ENCODE measurements at regions not wholly inside any gene's neighbourhood (a gene's known extent, or its start where the extent isn't known, plus 50 kb on each side); places are given as distances from the start of the nearest gene placed in this dataset.

DNA sequence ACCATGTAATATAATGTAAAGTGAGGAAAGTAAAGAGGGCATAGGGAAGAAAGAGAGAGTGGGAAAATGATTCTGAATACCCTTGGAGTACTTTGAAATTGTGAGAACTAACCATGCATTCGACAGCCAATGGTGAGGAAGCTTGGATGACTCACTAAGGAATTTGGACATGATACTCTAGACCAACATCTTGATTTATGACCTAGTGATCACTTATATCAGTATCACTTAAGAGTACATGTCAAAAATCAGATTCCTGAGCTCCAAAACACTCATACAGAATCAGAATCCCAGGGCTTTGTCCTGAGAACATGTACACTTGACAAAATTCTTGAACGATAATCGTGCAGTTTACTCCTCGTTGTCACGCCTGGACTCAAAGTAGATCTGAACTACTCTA is 1899.8 kb upstream of the PIK3C3 start:
- Histone ChIP-seq H3K27ac (replicated peaks; ENCODE audit: low read length) (no peak overlapping the region), H2AK5ac (ENCODE audit: low read depth, low read length) (no peak overlapping the region), H3K4ac (ENCODE audit: low read length) (no peak overlapping the region), H2BK12ac (ENCODE audit: low read length) (no peak overlapping the region), H3K4me2 (ENCODE audit: insufficient read depth, low read length, poor library complexity, severe bottlenecking) (no peak overlapping the region), H3K9ac (ENCODE audit: low read depth, low read length, poor library complexity) (no peak overlapping the region), H3K27me3 (ENCODE audit: control insufficient read depth in 3 of 3, insufficient read depth in 3 of 3, low read depth in 1 of 3, low read length in 3 of 3) (no peaks in the 10 kb centered on the region), H2BK15ac (ENCODE audit: low read length) (no peak overlapping the region), H4K91ac (ENCODE audit: low read depth, low read length, poor library complexity) (no peak overlapping the region), H3K9me3 (replicated peaks in 1 of 2; ENCODE audit: control insufficient read depth in 2 of 2, insufficient read depth in 1 of 2, low read depth in 1 of 2, low read length in 2 of 2) (no peaks in the 10 kb centered on the region), H3K23ac (ENCODE audit: low read depth, low read length, poor library complexity) (no peak overlapping the region), H3K79me1 (ENCODE audit: low read depth, low read length) (no peaks in the 10 kb centered on the region), H3K18ac (ENCODE audit: low read length) (no peak overlapping the region), H3K4me1 (ENCODE audit: control insufficient read depth in 2 of 2, insufficient read depth in 1 of 2, low read depth in 1 of 2, low read length in 2 of 2) (peaks cover 0 to 2% of the 10 kb centered on the region in 2 donors), H2AFZ (ENCODE audit: low read length) (no peak overlapping the region), H3K36me3 (replicated peaks in 1 of 2; ENCODE audit: control insufficient read depth in 2 of 2, insufficient read depth in 2 of 2, low read length in 2 of 2) (no peaks in the 10 kb centered on the region), H3K14ac (ENCODE audit: low read length) (no peak overlapping the region), H2BK120ac (ENCODE audit: low read depth, low read length) (no peak overlapping the region), H3K4me3 (ENCODE audit: low read length in 2 of 2) (no peak overlapping the region), H4K8ac (ENCODE audit: low read depth, low read length) (no peak overlapping the region), H2BK5ac (ENCODE audit: low read length) (no peak overlapping the region)
- WGBS, 2 donors (ENCODE audit: extremely low coverage in 2 of 2, insufficient read length in 2 of 2, insufficient replicate concordance in 1 of 2): no CpG with 5 or more reads among the region's 5 CpGs
- no peak for DNase-seq (ENCODE audit: low spot score)

DNA sequence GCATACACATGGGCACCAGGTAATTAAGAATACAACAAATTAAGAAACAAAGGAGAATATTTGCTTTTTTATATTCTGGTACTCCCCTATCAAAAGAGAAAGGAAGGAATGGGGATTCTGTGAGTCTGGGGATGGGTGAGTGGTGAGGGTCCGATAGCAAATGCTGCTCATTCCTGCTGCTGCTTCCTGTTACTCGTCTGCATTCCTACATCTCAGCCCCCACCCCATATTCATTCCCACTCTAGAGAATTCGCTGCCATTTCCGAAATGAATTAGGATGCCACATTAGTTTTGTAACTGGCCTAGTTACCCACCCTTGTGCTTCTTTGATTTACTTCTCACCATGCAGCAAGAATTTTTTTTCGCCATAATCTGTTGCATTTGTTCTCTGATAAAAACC is 1905.3 kb upstream of the PIK3C3 start:
- H3K9me3 ChIP-seq (replicated peaks in 1 of 2; ENCODE audit: control insufficient read depth in 2 of 2, insufficient read depth in 1 of 2, low read depth in 1 of 2, low read length in 2 of 2): no peaks in the 10 kb centered on the region
- H3K4me3 ChIP-seq (ENCODE audit: low read length in 2 of 2): no peak overlapping the region
- no CpG with 5 or more reads among the region's 5 CpGs for WGBS, 2 donors (ENCODE audit: extremely low coverage in 2 of 2, insufficient read length in 2 of 2, insufficient replicate concordance in 1 of 2)
- no peak overlapping the region for H3K14ac ChIP-seq (ENCODE audit: low read length)
- H3K4me2 ChIP-seq (ENCODE audit: insufficient read depth, low read length, poor library complexity, severe bottlenecking): no peak overlapping the region
- H3K27me3 ChIP-seq (ENCODE audit: control insufficient read depth in 3 of 3, insufficient read depth in 3 of 3, low read depth in 1 of 3, low read length in 3 of 3): no peaks in the 10 kb centered on the region
- no peak overlapping the region for H2AFZ ChIP-seq (ENCODE audit: low read length)
- no peak overlapping the region for H2BK15ac ChIP-seq (ENCODE audit: low read length)
- no peak overlapping the region for H2AK5ac ChIP-seq (ENCODE audit: low read depth, low read length)
- no peaks in the 10 kb centered on the region for H3K79me1 ChIP-seq (ENCODE audit: low read depth, low read length)
- H3K9ac ChIP-seq (ENCODE audit: low read depth, low read length, poor library complexity): no peak overlapping the region
- no peak overlapping the region for H4K91ac ChIP-seq (ENCODE audit: low read depth, low read length, poor library complexity)
- no peak overlapping the region for H2BK5ac ChIP-seq (ENCODE audit: low read length)
- no peak overlapping the region for H3K18ac ChIP-seq (ENCODE audit: low read length)
- H3K36me3 ChIP-seq (replicated peaks in 1 of 2; ENCODE audit: control insufficient read depth in 2 of 2, insufficient read depth in 2 of 2, low read length in 2 of 2): no peaks in the 10 kb centered on the region
- H2BK120ac ChIP-seq (ENCODE audit: low read depth, low read length): no peak overlapping the region
- no peak for DNase-seq (ENCODE audit: low spot score)
- H3K27ac ChIP-seq (replicated peaks; ENCODE audit: low read length): no peak overlapping the region
- no peaks in the 10 kb centered on the region for H3K4me1 ChIP-seq (ENCODE audit: control insufficient read depth in 2 of 2, insufficient read depth in 1 of 2, low read depth in 1 of 2, low read length in 2 of 2)
- no peak overlapping the region for H3K23ac ChIP-seq (ENCODE audit: low read depth, low read length, poor library complexity)
- no peak overlapping the region for H2BK12ac ChIP-seq (ENCODE audit: low read length)
- H4K8ac ChIP-seq (ENCODE audit: low read depth, low read length): no peak overlapping the region
- no peak overlapping the region for H3K4ac ChIP-seq (ENCODE audit: low read length)

DNA sequence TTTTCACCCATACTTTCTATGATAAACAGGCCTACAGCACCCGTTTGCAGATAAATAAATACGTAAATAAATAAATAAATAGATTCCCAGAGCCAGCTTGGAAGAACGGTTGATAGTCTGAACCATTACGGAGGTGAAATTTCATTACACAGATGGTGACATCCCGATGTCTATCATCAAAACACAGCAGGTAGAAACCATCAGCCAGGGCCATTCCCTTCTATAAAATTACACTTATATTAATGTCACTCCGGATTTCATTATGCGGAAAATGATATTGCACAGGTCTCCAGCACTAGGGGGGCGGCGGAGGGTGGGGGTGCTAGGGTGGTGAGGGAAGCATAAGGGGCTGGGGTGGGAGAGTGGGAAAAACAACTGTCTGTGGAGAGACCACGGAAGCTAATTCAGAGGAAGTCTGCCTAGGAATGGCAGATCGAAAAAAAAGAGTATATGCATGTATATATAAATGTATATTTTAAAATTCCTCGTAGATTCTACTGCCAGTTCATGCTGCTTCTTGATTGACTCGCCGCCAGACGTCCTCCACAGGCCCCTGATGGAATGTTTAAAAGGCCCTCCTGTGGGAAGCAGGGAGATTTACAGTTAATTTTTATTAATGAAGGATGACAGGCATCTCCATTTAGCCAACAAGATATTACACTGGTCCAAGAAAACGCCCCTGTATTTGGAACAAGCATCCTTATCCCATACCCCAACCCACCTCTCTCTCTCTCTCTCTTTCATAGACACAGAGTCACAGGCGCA is 1906.0 kb upstream of the PIK3C3 start:
- no peaks in the 10 kb centered on the region for H3K4me1 ChIP-seq (ENCODE audit: control insufficient read depth in 2 of 2, insufficient read depth in 1 of 2, low read depth in 1 of 2, low read length in 2 of 2)
- WGBS, 2 donors (ENCODE audit: extremely low coverage in 2 of 2, insufficient read length in 2 of 2, insufficient replicate concordance in 1 of 2): no CpG with 5 or more reads among the region's 17 CpGs
- no peak overlapping the region for H3K9ac ChIP-seq (ENCODE audit: low read depth, low read length, poor library complexity)
- no peaks in the 10 kb centered on the region for H3K9me3 ChIP-seq (replicated peaks in 1 of 2; ENCODE audit: control insufficient read depth in 2 of 2, insufficient read depth in 1 of 2, low read depth in 1 of 2, low read length in 2 of 2)
- no peak overlapping the region for H3K23ac ChIP-seq (ENCODE audit: low read depth, low read length, poor library complexity)
- no peak overlapping the region for H3K4me2 ChIP-seq (ENCODE audit: insufficient read depth, low read length, poor library complexity, severe bottlenecking)
- no peak for DNase-seq (ENCODE audit: low spot score)
- H3K14ac ChIP-seq (ENCODE audit: low read length): no peak overlapping the region
- no peak overlapping the region for H3K18ac ChIP-seq (ENCODE audit: low read length)
- no peak overlapping the region for H3K4ac ChIP-seq (ENCODE audit: low read length)
- H3K36me3 ChIP-seq (replicated peaks in 1 of 2; ENCODE audit: control insufficient read depth in 2 of 2, insufficient read depth in 2 of 2, low read length in 2 of 2): no peaks in the 10 kb centered on the region
- H2BK120ac ChIP-seq (ENCODE audit: low read depth, low read length): no peak overlapping the region
- H4K91ac ChIP-seq (ENCODE audit: low read depth, low read length, poor library complexity): no peak overlapping the region
- H2AK5ac ChIP-seq (ENCODE audit: low read depth, low read length): no peak overlapping the region
- H3K79me1 ChIP-seq (ENCODE audit: low read depth, low read length): no peaks in the 10 kb centered on the region
- no peak overlapping the region for H2AFZ ChIP-seq (ENCODE audit: low read length)
- no peak overlapping the region for H4K8ac ChIP-seq (ENCODE audit: low read depth, low read length)
- no peaks in the 10 kb centered on the region for H3K27me3 ChIP-seq (ENCODE audit: control insufficient read depth in 3 of 3, insufficient read depth in 3 of 3, low read depth in 1 of 3, low read length in 3 of 3)
- no peak overlapping the region for H2BK15ac ChIP-seq (ENCODE audit: low read length)
- H3K27ac ChIP-seq (replicated peaks; ENCODE audit: low read length): no peak overlapping the region
- H3K4me3 ChIP-seq (ENCODE audit: low read length in 2 of 2): no peak overlapping the region
- H2BK12ac ChIP-seq (ENCODE audit: low read length): no peak overlapping the region
- no peak overlapping the region for H2BK5ac ChIP-seq (ENCODE audit: low read length)

DNA sequence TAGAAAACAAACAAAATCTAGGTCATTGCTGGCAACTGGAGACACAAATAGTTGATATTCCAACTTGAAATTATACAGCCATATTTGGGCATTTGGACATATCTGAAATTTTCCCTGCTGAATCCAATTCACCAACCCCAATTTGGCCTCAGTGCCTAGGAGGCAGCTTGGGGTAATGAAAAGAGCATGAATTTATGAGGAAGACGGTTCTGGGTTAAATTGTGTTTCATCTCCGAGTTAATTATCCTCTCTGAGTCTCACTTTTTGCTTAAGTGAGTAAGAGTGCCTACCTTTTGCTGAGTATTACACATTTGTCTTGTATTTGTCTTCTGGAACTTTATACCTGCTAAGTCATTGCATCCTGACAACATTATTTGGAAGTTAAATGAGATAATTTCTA is 1906.8 kb upstream of the PIK3C3 start:
- Histone ChIP-seq H3K4ac (ENCODE audit: low read length) (no peak overlapping the region), H4K91ac (ENCODE audit: low read depth, low read length, poor library complexity) (no peak overlapping the region), H2AFZ (ENCODE audit: low read length) (no peak overlapping the region), H3K79me1 (ENCODE audit: low read depth, low read length) (no peaks in the 10 kb centered on the region), H2AK5ac (ENCODE audit: low read depth, low read length) (no peak overlapping the region), H4K8ac (ENCODE audit: low read depth, low read length) (no peak overlapping the region), H2BK5ac (ENCODE audit: low read length) (no peak overlapping the region), H3K4me2 (ENCODE audit: insufficient read depth, low read length, poor library complexity, severe bottlenecking) (no peak overlapping the region), H3K9me3 (replicated peaks in 1 of 2; ENCODE audit: control insufficient read depth in 2 of 2, insufficient read depth in 1 of 2, low read depth in 1 of 2, low read length in 2 of 2) (no peaks in the 10 kb centered on the region), H3K9ac (ENCODE audit: low read depth, low read length, poor library complexity) (no peak overlapping the region), H3K18ac (ENCODE audit: low read length) (no peak overlapping the region), H3K23ac (ENCODE audit: low read depth, low read length, poor library complexity) (no peak overlapping the region), H3K14ac (ENCODE audit: low read length) (no peak overlapping the region), H3K4me3 (ENCODE audit: low read length in 2 of 2) (no peak overlapping the region), H2BK12ac (ENCODE audit: low read length) (no peak overlapping the region), H3K27ac (replicated peaks; ENCODE audit: low read length) (no peak overlapping the region), H2BK15ac (ENCODE audit: low read length) (no peak overlapping the region), H3K36me3 (replicated peaks in 1 of 2; ENCODE audit: control insufficient read depth in 2 of 2, insufficient read depth in 2 of 2, low read length in 2 of 2) (no peaks in the 10 kb centered on the region), H3K27me3 (ENCODE audit: control insufficient read depth in 3 of 3, insufficient read depth in 3 of 3, low read depth in 1 of 3, low read length in 3 of 3) (no peaks in the 10 kb centered on the region), H2BK120ac (ENCODE audit: low read depth, low read length) (no peak overlapping the region), H3K4me1 (ENCODE audit: control insufficient read depth in 2 of 2, insufficient read depth in 1 of 2, low read depth in 1 of 2, low read length in 2 of 2) (no peaks in the 10 kb centered on the region)
- DNase-seq (ENCODE audit: low spot score): no peak
- no CpG with 5 or more reads among the region's 2 CpGs for WGBS, 2 donors (ENCODE audit: extremely low coverage in 2 of 2, insufficient read length in 2 of 2, insufficient replicate concordance in 1 of 2)

Measured in neuronal stem cell (in vitro differentiated cells).